GM12878 (cell line): ENCODE measurements at regions not wholly inside any gene's neighbourhood (a gene's known extent, or its start where the extent isn't known, plus 50 kb on each side); places are given as distances from the start of the nearest gene placed in this dataset.

Experiments used
- ATF7 ChIP-seq: fragments of 450-650 bp; IDR thresholded peaks from 2 replicates; pipeline ENCODE4 v1.6.1; 2016; ENCODE audit warnings: low read depth, mild to moderate bottlenecking
- EP300 ChIP-seq, 2 experiments: fragments of 150-350 bp in 1 of 2; IDR thresholded peaks; 2 replicates each; pipeline ENCODE4 v1.6.1; 2011 to 2012; ENCODE audit warnings: low read depth in 2 of 2, low read length in 2 of 2, borderline replicate concordance in 1 of 2, improper control_type of control experiment in 1 of 2, inconsistent platforms in 1 of 2; ENCODE audit not compliant: control insufficient read depth in 1 of 2
- ETV6 ChIP-seq, 2 experiments: fragments of 450-650 bp in 1 of 2; IDR thresholded peaks in 1 of 2; conservative IDR thresholded peaks in 1 of 2; 2 replicates each; pipeline ENCODE4 v1.6.1; 2014; ENCODE audit warnings: antibody characterized with exemption in 1 of 2, borderline replicate concordance in 1 of 2, low read depth in 1 of 2, mild to moderate bottlenecking in 1 of 2, moderate library complexity in 1 of 2
- FOXK2 ChIP-seq: fragments of 450-650 bp; IDR thresholded peaks from 2 replicates; pipeline ENCODE4 v1.6.1; 2017; ENCODE audit warnings: mild to moderate bottlenecking, moderate library complexity
- KDM1A ChIP-seq: fragments of 200-600 bp; sonication (generic); IDR thresholded peaks from 2 replicates; pipeline ENCODE4 v1.6.1; 2016; ENCODE audit warnings: borderline replicate concordance
- NFYB ChIP-seq: IDR thresholded peaks from 2 replicates; pipeline ENCODE4 v1.6.1; 2011; ENCODE audit warnings: low read depth, mild to moderate bottlenecking, low read length, improper control_type of control experiment, moderate library complexity; ENCODE audit not compliant: insufficient read depth
- POLR2A ChIP-seq: IDR thresholded peaks from 2 replicates; pipeline ENCODE4 v1.6.1; 2011; ENCODE audit warnings: low read depth, mild to moderate bottlenecking, low read length
- RAD21 ChIP-seq: IDR thresholded peaks from 2 replicates; pipeline ENCODE4 v1.6.1; 2011; ENCODE audit warnings: mild to moderate bottlenecking, low read depth, low read length, moderate library complexity; ENCODE audit not compliant: insufficient read depth
- RAD51 ChIP-seq: fragments of 450-650 bp; IDR thresholded peaks from 2 replicates; pipeline ENCODE4 v1.6.1; 2016; ENCODE audit warnings: moderate library complexity, mild to moderate bottlenecking, inconsistent platforms
- SKIL ChIP-seq: fragments of 450-650 bp; IDR thresholded peaks from 2 replicates; pipeline ENCODE4 v1.6.1; 2017; ENCODE audit warnings: mild to moderate bottlenecking, low read depth, inconsistent platforms; ENCODE audit not compliant: poor library complexity, severe bottlenecking
- TF ChIP-seq, protein P1 (sequence below), 3 experiments: IDR thresholded peaks in 2 of 3; conservative IDR thresholded peaks in 1 of 3; 2 replicates each; pipeline ENCODE4 v1.5.1; 2011; ENCODE audit warnings: low read depth in 3 of 3, low read length in 3 of 3, mild to moderate bottlenecking in 3 of 3, control low read depth in 2 of 3, moderate library complexity in 2 of 3, inconsistent platforms in 1 of 3, mixed read lengths in 1 of 3; ENCODE audit not compliant: control insufficient read depth in 2 of 3, insufficient read depth in 1 of 3; ENCODE audit errors: extremely low read depth in 1 of 3

DNA sequence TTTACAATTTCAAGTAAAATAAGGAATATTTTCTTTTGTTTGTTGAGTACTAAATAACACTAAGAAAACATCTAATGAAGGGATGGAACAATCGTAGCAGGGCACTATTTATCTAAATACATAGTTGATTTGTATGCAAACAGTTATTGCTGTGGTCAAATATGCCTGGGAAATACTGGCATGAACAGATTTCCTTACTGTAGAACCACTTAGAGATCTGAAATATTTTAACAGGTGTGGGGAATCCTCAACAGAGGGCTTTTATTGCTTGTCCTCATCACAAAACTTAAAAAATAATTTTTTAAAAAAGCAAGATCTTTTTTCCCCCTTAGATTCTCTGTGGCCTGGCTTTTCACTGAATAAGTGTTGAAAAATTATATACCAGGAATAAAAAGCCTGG is 233.0 kb upstream of the FAM83B start:
- TF ChIP-seq FOXK2 (no peak), POLR2A (no peak), KDM1A (no peak), ATF7 (no peak), SKIL (no peak), ETV6 (conservative IDR thresholded peaks at IDR 0.05 in 1 of 2, IDR thresholded peaks at IDR 0.05 in 1 of 2; ENCODE audit: borderline replicate concordance in 1 of 2, low read depth in 1 of 2) (no peak), NFYB (no peak), RAD51 (no peak), RAD21 (no peak), EP300 (IDR thresholded peaks at IDR 0.05; ENCODE audit: borderline replicate concordance in 1 of 2, control insufficient read depth in 1 of 2, low read depth in 2 of 2, low read length in 2 of 2) (no peak)
- TF ChIP-seq, protein P1, sequence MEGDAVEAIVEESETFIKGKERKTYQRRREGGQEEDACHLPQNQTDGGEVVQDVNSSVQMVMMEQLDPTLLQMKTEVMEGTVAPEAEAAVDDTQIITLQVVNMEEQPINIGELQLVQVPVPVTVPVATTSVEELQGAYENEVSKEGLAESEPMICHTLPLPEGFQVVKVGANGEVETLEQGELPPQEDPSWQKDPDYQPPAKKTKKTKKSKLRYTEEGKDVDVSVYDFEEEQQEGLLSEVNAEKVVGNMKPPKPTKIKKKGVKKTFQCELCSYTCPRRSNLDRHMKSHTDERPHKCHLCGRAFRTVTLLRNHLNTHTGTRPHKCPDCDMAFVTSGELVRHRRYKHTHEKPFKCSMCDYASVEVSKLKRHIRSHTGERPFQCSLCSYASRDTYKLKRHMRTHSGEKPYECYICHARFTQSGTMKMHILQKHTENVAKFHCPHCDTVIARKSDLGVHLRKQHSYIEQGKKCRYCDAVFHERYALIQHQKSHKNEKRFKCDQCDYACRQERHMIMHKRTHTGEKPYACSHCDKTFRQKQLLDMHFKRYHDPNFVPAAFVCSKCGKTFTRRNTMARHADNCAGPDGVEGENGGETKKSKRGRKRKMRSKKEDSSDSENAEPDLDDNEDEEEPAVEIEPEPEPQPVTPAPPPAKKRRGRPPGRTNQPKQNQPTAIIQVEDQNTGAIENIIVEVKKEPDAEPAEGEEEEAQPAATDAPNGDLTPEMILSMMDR (IDR thresholded peaks at IDR 0.05 in 2 of 3, conservative IDR thresholded peaks at IDR 0.05 in 1 of 3; ENCODE audit: control insufficient read depth in 2 of 3, extremely low read depth in 1 of 3, insufficient read depth in 1 of 3, low read depth in 3 of 3, low read length in 3 of 3): no peak
